GM23338 (cell line): ENCODE measurements at regions not wholly inside any gene's neighbourhood (a gene's known extent, or its start where the extent isn't known, plus 50 kb on each side); places are given as distances from the start of the nearest gene placed in this dataset.

Source experiments
- ATAC-seq: fragments of 200-7000 bp; cut with Tn5 transposase; 3 replicates; pipeline ENCODE4 v1.9.1; 2020
- DNase-seq: peaks from one replicate; pipeline ENCODE4 v3.0.0-alpha.2; 2015; ENCODE audit warnings: low spot score
- H2AFZ ChIP-seq: fragments of 200-600 bp; sonication (generic); 2 replicates; pipeline ENCODE4 v1.8.0; 2016; ENCODE audit warnings: antibody characterized with exemption, mild to moderate bottlenecking, moderate library complexity
- H3F3A ChIP-seq: fragments of 200-600 bp; sonication (generic); replicated peaks from 2 replicates; pipeline ENCODE4 v1.8.0; 2017; ENCODE audit warnings: antibody characterized with exemption, mixed run types, low read depth
- H3K27ac ChIP-seq: fragments of 200-600 bp; sonication (generic); 2 replicates; pipeline ENCODE4 v1.6.1; 2016; ENCODE audit warnings: low read depth
- H3K27me3 ChIP-seq: fragments of 200-600 bp; sonication (generic); 2 replicates; pipeline ENCODE4 v1.8.0; 2016; ENCODE audit warnings: mild to moderate bottlenecking, mixed run types, moderate library complexity; ENCODE audit not compliant: insufficient read depth
- H3K36me3 ChIP-seq: fragments of 200-600 bp; sonication (generic); 2 replicates; pipeline ENCODE4 v1.8.0; 2016; ENCODE audit warnings: mild to moderate bottlenecking; ENCODE audit not compliant: insufficient read depth
- H3K4me1 ChIP-seq: fragments of 200-600 bp; sonication (generic); 2 replicates; pipeline ENCODE4 v1.8.0; 2016; ENCODE audit warnings: mild to moderate bottlenecking, moderate library complexity; ENCODE audit not compliant: insufficient read depth
- H3K4me2 ChIP-seq: fragments of 200-600 bp; sonication (generic); 2 replicates; pipeline ENCODE4 v1.7.1; 2017; ENCODE audit warnings: mixed run types
- H3K4me3 ChIP-seq: fragments of 200-600 bp; sonication (generic); 2 replicates; pipeline ENCODE4 v1.6.1; 2016; ENCODE audit warnings: mixed run types
- H3K79me2 ChIP-seq: fragments of 200-600 bp; sonication (generic); replicated peaks from 2 replicates; pipeline ENCODE4 v1.8.0; 2017; ENCODE audit warnings: mild to moderate bottlenecking; ENCODE audit not compliant: insufficient read depth
- H3K9me2 ChIP-seq: fragments of 200-600 bp; sonication (generic); 2 replicates; pipeline ENCODE4 v1.8.0; 2017; ENCODE audit not compliant: insufficient read depth
- H4K20me1 ChIP-seq: fragments of 200-600 bp; sonication (generic); replicated peaks from 2 replicates; pipeline ENCODE4 v1.8.0; 2017; ENCODE audit warnings: mild to moderate bottlenecking; ENCODE audit not compliant: insufficient read depth
- H3K27ac Mint-ChIP-seq: 2 replicates; pipeline ENCODE4 v1.8.0; 2020; ENCODE audit warnings: inconsistent platforms, mild to moderate bottlenecking, moderate library complexity, mixed read lengths
- H3K27me3 Mint-ChIP-seq: 3 replicates; pipeline ENCODE4 v1.8.0; 2022; ENCODE audit warnings: low read depth, mild to moderate bottlenecking, moderate library complexity, mixed read lengths, inconsistent platforms; ENCODE audit not compliant: insufficient read depth, poor library complexity
- H3K36me3 Mint-ChIP-seq: 3 replicates; pipeline ENCODE4 v1.8.0; 2021; ENCODE audit warnings: low read depth, mild to moderate bottlenecking, inconsistent platforms, moderate library complexity, mixed read lengths
- H3K4me1 Mint-ChIP-seq: 3 replicates; pipeline ENCODE4 v1.8.0; 2020; ENCODE audit warnings: mild to moderate bottlenecking, inconsistent platforms, mixed read lengths
- H3K4me3 Mint-ChIP-seq: 3 replicates; pipeline ENCODE4 v1.8.0; 2021; ENCODE audit warnings: moderate library complexity, mild to moderate bottlenecking, inconsistent platforms, mixed read lengths
- H3K9me3 Mint-ChIP-seq: 3 replicates; pipeline ENCODE4 v1.8.0; 2020; ENCODE audit warnings: moderate library complexity, mild to moderate bottlenecking, inconsistent platforms, mixed read lengths
- CREB1 ChIP-seq: fragments of 250-450 bp; sonication (Bioruptor Pico); IDR thresholded peaks from 2 replicates; pipeline ENCODE4 v1.5.0; 2020; ENCODE audit warnings: low read depth, mild to moderate bottlenecking, moderate library complexity
- EZH2 ChIP-seq: fragments of 200-600 bp; sonication (generic); IDR thresholded peaks from one replicate; pipeline ENCODE4 v1.8.0; 2017; ENCODE audit warnings: antibody characterized with exemption, mild to moderate bottlenecking, low read depth; ENCODE audit not compliant: unreplicated experiment
- EZH2phosphoT487 ChIP-seq: fragments of 200-600 bp; sonication (generic); IDR thresholded peaks from one replicate; pipeline ENCODE4 v1.8.1; 2018; ENCODE audit warnings: antibody characterized with exemption; ENCODE audit not compliant: unreplicated experiment
- JUNB ChIP-seq: IDR thresholded peaks from one replicate; pipeline ENCODE4 v1.6.1; 2016; ENCODE audit warnings: antibody characterized with exemption; ENCODE audit not compliant: unreplicated experiment
- NANOG ChIP-seq: IDR thresholded peaks from 2 replicates; pipeline ENCODE4 v1.6.1; 2016; ENCODE audit warnings: antibody characterized with exemption, borderline replicate concordance
- POLR2AphosphoS5 ChIP-seq: IDR thresholded peaks from 2 replicates; pipeline ENCODE4 v1.6.1; 2016; ENCODE audit warnings: antibody characterized with exemption, low read depth
- STAT1 ChIP-seq: IDR thresholded peaks from one replicate; pipeline ENCODE4 v1.6.1; 2016; ENCODE audit warnings: antibody characterized with exemption; ENCODE audit not compliant: unreplicated experiment
- ZNF114 ChIP-seq: fragments of 250-450 bp; sonication (Bioruptor Pico); IDR thresholded peaks from 2 replicates; pipeline ENCODE4 v1.5.0; 2020; ENCODE audit warnings: mild to moderate bottlenecking, moderate library complexity
- ZNF331 ChIP-seq: fragments of 250-450 bp; sonication (Bioruptor Pico); IDR thresholded peaks from 2 replicates; pipeline ENCODE4 v1.5.0; 2020; ENCODE audit warnings: low read depth, mild to moderate bottlenecking, moderate library complexity
- TF ChIP-seq, protein P1 (sequence below): IDR thresholded peaks from 2 replicates; pipeline ENCODE4 v1.6.1; 2016; ENCODE audit warnings: antibody characterized with exemption
- TF ChIP-seq, protein P2 (sequence below): fragments of 250-450 bp; sonication (Bioruptor Pico); IDR thresholded peaks from 2 replicates; pipeline ENCODE4 v1.5.0; 2020; ENCODE audit warnings: mild to moderate bottlenecking, moderate library complexity
- TF ChIP-seq, protein P3 (sequence below): IDR thresholded peaks from one replicate; pipeline ENCODE4 v1.6.1; 2018; ENCODE audit warnings: antibody characterized with exemption; ENCODE audit not compliant: unreplicated experiment
- TF ChIP-seq, protein P4 (sequence below), 2 experiments: fragments of 200-600 bp in 1 of 2; sonication (generic) in 1 of 2; conservative IDR thresholded peaks; 2 replicates each; pipeline versions ENCODE4 v1.5.1 to v1.6.1; 2016 to 2017; ENCODE audit warnings: antibody characterized with exemption in 2 of 2, low read depth in 2 of 2, mild to moderate bottlenecking in 2 of 2, moderate library complexity in 1 of 2

DNA sequence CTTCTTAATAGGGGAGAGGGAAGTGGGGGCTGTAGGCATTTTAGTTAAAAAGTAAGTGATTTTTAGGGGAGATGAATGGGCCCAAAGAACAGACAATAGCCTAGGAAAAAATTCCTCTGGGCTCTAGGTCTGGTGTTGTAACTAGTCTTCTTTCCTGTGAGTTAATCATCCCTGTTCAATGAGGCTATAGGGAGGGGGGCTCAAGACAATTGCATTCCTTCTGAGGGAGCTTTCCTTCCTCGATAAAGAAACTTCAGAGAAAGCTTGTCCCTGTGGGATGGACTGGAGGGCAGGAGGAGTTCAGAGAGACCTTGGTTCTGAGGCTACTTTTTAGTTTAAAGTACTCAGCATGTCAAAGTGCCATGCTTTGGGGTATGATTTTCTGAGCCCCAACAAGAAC is 127.2 kb downstream of the BBS10 start:
- H3K9me3 Mint-ChIP-seq = no peaks in the 10 kb centered on the region
- ATAC-seq (peak; percentile 67), DNase-seq (peak; percentile 14)
- no peaks in the 10 kb centered on the region for H4K20me1 ChIP-seq
- no peaks in the 10 kb centered on the region; the same call in 2 of the 3 replicates for H3K4me1 Mint-ChIP-seq
- no peak overlapping the region for H3K4me3 ChIP-seq
- TF ChIP-seq POLR2AphosphoS5 (no peak), STAT1 (no peak), JUNB (no peak), EZH2phosphoT487 (no peak), ZNF114 (CRISPR knock-in tag) (no peak), NANOG (no peak), ZNF331 (no peak), EZH2 (no peak), CREB1 (CRISPR knock-in tag) (no peak)
- TF ChIP-seq, protein P1, sequence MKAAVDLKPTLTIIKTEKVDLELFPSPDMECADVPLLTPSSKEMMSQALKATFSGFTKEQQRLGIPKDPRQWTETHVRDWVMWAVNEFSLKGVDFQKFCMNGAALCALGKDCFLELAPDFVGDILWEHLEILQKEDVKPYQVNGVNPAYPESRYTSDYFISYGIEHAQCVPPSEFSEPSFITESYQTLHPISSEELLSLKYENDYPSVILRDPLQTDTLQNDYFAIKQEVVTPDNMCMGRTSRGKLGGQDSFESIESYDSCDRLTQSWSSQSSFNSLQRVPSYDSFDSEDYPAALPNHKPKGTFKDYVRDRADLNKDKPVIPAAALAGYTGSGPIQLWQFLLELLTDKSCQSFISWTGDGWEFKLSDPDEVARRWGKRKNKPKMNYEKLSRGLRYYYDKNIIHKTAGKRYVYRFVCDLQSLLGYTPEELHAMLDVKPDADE = no peak
- TF ChIP-seq, protein P2, sequence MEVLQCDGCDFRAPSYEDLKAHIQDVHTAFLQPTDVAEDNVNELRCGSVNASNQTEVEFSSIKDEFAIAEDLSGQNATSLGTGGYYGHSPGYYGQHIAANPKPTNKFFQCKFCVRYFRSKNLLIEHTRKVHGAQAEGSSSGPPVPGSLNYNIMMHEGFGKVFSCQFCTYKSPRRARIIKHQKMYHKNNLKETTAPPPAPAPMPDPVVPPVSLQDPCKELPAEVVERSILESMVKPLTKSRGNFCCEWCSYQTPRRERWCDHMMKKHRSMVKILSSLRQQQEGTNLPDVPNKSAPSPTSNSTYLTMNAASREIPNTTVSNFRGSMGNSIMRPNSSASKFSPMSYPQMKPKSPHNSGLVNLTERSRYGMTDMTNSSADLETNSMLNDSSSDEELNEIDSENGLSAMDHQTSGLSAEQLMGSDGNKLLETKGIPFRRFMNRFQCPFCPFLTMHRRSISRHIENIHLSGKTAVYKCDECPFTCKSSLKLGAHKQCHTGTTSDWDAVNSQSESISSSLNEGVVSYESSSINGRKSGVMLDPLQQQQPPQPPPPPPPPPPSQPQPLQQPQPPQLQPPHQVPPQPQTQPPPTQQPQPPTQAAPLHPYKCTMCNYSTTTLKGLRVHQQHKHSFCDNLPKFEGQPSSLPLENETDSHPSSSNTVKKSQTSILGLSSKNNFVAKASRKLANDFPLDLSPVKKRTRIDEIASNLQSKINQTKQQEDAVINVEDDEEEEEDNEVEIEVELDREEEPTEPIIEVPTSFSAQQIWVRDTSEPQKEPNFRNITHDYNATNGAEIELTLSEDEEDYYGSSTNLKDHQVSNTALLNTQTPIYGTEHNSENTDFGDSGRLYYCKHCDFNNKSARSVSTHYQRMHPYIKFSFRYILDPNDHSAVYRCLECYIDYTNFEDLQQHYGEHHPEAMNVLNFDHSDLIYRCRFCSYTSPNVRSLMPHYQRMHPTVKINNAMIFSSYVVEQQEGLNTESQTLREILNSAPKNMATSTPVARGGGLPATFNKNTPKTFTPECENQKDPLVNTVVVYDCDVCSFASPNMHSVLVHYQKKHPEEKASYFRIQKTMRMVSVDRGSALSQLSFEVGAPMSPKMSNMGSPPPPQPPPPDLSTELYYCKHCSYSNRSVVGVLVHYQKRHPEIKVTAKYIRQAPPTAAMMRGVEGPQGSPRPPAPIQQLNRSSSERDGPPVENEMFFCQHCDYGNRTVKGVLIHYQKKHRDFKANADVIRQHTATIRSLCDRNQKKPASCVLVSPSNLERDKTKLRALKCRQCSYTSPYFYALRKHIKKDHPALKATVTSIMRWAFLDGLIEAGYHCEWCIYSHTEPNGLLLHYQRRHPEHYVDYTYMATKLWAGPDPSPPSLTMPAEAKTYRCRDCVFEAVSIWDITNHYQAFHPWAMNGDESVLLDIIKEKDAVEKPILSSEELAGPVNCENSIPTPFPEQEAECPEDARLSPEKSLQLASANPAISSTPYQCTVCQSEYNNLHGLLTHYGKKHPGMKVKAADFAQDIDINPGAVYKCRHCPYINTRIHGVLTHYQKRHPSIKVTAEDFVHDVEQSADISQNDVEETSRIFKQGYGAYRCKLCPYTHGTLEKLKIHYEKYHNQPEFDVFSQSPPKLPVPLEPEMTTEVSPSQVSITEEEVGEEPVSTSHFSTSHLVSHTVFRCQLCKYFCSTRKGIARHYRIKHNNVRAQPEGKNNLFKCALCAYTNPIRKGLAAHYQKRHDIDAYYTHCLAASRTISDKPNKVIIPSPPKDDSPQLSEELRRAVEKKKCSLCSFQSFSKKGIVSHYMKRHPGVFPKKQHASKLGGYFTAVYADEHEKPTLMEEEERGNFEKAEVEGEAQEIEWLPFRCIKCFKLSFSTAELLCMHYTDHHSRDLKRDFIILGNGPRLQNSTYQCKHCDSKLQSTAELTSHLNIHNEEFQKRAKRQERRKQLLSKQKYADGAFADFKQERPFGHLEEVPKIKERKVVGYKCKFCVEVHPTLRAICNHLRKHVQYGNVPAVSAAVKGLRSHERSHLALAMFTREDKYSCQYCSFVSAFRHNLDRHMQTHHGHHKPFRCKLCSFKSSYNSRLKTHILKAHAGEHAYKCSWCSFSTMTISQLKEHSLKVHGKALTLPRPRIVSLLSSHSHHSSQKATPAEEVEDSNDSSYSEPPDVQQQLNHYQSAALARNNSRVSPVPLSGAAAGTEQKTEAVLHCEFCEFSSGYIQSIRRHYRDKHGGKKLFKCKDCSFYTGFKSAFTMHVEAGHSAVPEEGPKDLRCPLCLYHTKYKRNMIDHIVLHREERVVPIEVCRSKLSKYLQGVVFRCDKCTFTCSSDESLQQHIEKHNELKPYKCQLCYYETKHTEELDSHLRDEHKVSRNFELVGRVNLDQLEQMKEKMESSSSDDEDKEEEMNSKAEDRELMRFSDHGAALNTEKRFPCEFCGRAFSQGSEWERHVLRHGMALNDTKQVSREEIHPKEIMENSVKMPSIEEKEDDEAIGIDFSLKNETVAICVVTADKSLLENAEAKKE = no peak
- TF ChIP-seq, protein P3, sequence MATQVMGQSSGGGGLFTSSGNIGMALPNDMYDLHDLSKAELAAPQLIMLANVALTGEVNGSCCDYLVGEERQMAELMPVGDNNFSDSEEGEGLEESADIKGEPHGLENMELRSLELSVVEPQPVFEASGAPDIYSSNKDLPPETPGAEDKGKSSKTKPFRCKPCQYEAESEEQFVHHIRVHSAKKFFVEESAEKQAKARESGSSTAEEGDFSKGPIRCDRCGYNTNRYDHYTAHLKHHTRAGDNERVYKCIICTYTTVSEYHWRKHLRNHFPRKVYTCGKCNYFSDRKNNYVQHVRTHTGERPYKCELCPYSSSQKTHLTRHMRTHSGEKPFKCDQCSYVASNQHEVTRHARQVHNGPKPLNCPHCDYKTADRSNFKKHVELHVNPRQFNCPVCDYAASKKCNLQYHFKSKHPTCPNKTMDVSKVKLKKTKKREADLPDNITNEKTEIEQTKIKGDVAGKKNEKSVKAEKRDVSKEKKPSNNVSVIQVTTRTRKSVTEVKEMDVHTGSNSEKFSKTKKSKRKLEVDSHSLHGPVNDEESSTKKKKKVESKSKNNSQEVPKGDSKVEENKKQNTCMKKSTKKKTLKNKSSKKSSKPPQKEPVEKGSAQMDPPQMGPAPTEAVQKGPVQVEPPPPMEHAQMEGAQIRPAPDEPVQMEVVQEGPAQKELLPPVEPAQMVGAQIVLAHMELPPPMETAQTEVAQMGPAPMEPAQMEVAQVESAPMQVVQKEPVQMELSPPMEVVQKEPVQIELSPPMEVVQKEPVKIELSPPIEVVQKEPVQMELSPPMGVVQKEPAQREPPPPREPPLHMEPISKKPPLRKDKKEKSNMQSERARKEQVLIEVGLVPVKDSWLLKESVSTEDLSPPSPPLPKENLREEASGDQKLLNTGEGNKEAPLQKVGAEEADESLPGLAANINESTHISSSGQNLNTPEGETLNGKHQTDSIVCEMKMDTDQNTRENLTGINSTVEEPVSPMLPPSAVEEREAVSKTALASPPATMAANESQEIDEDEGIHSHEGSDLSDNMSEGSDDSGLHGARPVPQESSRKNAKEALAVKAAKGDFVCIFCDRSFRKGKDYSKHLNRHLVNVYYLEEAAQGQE = no peak
- TF ChIP-seq, protein P4, sequence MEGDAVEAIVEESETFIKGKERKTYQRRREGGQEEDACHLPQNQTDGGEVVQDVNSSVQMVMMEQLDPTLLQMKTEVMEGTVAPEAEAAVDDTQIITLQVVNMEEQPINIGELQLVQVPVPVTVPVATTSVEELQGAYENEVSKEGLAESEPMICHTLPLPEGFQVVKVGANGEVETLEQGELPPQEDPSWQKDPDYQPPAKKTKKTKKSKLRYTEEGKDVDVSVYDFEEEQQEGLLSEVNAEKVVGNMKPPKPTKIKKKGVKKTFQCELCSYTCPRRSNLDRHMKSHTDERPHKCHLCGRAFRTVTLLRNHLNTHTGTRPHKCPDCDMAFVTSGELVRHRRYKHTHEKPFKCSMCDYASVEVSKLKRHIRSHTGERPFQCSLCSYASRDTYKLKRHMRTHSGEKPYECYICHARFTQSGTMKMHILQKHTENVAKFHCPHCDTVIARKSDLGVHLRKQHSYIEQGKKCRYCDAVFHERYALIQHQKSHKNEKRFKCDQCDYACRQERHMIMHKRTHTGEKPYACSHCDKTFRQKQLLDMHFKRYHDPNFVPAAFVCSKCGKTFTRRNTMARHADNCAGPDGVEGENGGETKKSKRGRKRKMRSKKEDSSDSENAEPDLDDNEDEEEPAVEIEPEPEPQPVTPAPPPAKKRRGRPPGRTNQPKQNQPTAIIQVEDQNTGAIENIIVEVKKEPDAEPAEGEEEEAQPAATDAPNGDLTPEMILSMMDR (conservative IDR thresholded peaks at IDR 0.05; ENCODE audit: low read depth in 2 of 2) = no peak
- H3K4me2 ChIP-seq = no peak overlapping the region
- no peaks in the 10 kb centered on the region for H3F3A ChIP-seq
- H3K79me2 ChIP-seq = no peaks in the 10 kb centered on the region
- no peaks in the 10 kb centered on the region for H3K4me1 ChIP-seq
- H2AFZ ChIP-seq = 0 out of 2 replicates have a peak overlapping the region, but pooled peaks have one; percentile 3
- no peaks in the 10 kb centered on the region for H3K36me3 ChIP-seq
- H3K4me3 Mint-ChIP-seq = no peak overlapping the region
- H3K27me3 ChIP-seq = no peaks in the 10 kb centered on the region
- peaks cover 1% of the 10 kb centered on the region for H3K27me3 Mint-ChIP-seq
- H3K9me2 ChIP-seq = no peaks in the 10 kb centered on the region
- no peak overlapping the region for H3K27ac Mint-ChIP-seq
- no peaks in the 10 kb centered on the region for H3K36me3 Mint-ChIP-seq
- H3K27ac ChIP-seq = no peak overlapping the region
